ENCODE measurements at regions not wholly inside any gene's neighbourhood (a gene's known extent, or its start where the extent isn't known, plus 50 kb on each side); places are given as distances from the start of the nearest gene placed in this dataset.

- Histone ChIP-seq H3K27ac (ENCODE audit: low read depth, low read length) (no peak overlapping the region), H3K27me3 (ENCODE audit: control insufficient read depth in 5 of 5, insufficient read depth in 4 of 5, low read length in 5 of 5) (no peaks in the 10 kb centered on the region), H3K9ac (ENCODE audit: low read length in 5 of 5) (no peak overlapping the region), H3K36me3 (ENCODE audit: control insufficient read depth in 5 of 5, insufficient read depth in 5 of 5, low read length in 5 of 5) (no peaks in the 10 kb centered on the region), H3K9me3 (ENCODE audit: control insufficient read depth in 5 of 5, low read length in 5 of 5) (peaks cover 0 to 15% (median 4%) of the 10 kb centered on the region in 5 donors), H3K4me3 (ENCODE audit: low read depth in 1 of 5, low read length in 5 of 5) (no peak overlapping the region), H3K4me1 (ENCODE audit: control insufficient read depth in 5 of 5, insufficient read depth in 5 of 5, low read length in 5 of 5) (no peaks in the 10 kb centered on the region)
Measured at GRCh38 chr5:58380655-58381054, 79.2 kb downstream of the PLK2 start.

DNA sequence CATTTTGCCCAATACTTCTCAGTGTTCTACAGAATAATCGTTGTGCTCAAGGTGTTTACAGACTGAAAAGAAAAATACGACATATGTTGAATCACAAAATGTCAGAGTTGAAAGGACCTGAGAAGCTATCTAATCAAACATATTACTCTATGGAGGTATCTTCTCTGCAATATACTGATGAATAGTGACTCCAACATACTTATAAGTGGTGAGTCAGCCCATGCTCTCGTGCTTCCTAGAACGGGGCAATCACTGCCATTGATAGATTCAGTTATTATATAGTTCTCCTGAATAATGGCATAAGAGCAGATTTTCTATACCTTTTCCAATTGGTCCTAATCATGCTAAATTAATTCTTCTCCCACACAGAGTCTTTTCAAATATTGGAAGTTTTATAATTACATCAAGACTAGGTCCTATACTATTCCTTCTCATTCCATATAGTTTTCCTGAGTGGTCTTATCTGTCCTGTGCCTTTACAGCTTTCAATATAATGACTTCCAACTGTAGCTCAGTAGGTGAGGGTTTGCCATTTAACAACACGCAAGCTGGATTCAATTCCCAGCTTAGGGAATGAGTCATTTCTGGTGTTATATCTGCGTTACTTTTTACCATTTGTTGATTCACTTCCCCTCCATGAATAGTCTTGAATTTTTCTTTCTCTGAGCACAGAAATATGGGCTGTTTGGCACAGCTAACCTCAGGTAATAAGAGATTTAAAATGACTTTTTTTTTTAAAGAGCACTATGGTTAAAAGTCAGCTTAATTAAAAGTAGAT is 81.1 kb downstream of the PLK2 start:
- Histone ChIP-seq H3K36me3 (ENCODE audit: control insufficient read depth in 5 of 5, insufficient read depth in 5 of 5, low read length in 5 of 5) (no peaks in the 10 kb centered on the region), H3K9me3 (ENCODE audit: control insufficient read depth in 5 of 5, low read length in 5 of 5) (peaks cover 0 to 15% (median 4%) of the 10 kb centered on the region in 5 donors), H3K4me3 (ENCODE audit: low read depth in 1 of 5, low read length in 5 of 5) (no peak overlapping the region), H3K27me3 (ENCODE audit: control insufficient read depth in 5 of 5, insufficient read depth in 4 of 5, low read length in 5 of 5) (no peaks in the 10 kb centered on the region), H3K27ac (ENCODE audit: low read depth, low read length) (no peak overlapping the region), H3K9ac (ENCODE audit: low read length in 5 of 5) (no peak overlapping the region), H3K4me1 (ENCODE audit: control insufficient read depth in 5 of 5, insufficient read depth in 5 of 5, low read length in 5 of 5) (no peaks in the 10 kb centered on the region)

- H3K4me1 ChIP-seq (ENCODE audit: control insufficient read depth in 5 of 5, insufficient read depth in 5 of 5, low read length in 5 of 5): peaks cover 0 to 7% (median 0%) of the 10 kb centered on the region in 5 donors
- H3K27ac ChIP-seq (ENCODE audit: low read depth, low read length): no peak overlapping the region
- no peaks in the 10 kb centered on the region for H3K27me3 ChIP-seq (ENCODE audit: control insufficient read depth in 5 of 5, insufficient read depth in 4 of 5, low read length in 5 of 5)
- no peak overlapping the region for H3K9ac ChIP-seq (ENCODE audit: low read length in 5 of 5)
- H3K9me3 ChIP-seq (ENCODE audit: control insufficient read depth in 5 of 5, low read length in 5 of 5): no peaks in the 10 kb centered on the region
- no peak overlapping the region for H3K4me3 ChIP-seq (ENCODE audit: low read depth in 1 of 5, low read length in 5 of 5)
- no peaks in the 10 kb centered on the region for H3K36me3 ChIP-seq (ENCODE audit: control insufficient read depth in 5 of 5, insufficient read depth in 5 of 5, low read length in 5 of 5)
Measured at GRCh38 chr5:58370606-58371005, 89.3 kb downstream of the PLK2 start.

GRCh38 chr5:58369513-58370190 is 90.2 kb downstream of the PLK2 start:
- H3K9me3 ChIP-seq (ENCODE audit: control insufficient read depth in 5 of 5, low read length in 5 of 5): no peaks in the 10 kb centered on the region

DNA sequence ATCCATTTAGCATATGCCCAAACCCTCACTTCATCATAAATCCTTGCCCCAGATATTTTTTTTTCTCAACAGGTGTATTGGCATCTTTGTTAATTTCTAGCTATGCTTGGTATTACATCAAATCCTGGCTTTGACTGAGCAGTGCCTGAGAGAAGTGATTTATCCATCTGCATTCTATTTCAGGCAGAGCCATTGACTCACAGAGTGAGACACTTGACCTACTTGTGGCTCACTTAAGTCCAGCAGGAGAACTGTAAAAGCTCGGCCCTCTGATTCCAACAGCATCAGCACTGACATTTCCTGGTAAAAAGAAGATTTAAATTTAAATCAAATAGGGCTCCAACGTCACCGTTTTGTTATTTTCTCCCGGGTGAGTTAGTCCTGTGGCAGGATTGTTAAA is 93.4 kb downstream of the PLK2 start:
- H3K27me3 ChIP-seq (ENCODE audit: control insufficient read depth in 5 of 5, insufficient read depth in 4 of 5, low read length in 5 of 5): no peaks in the 10 kb centered on the region
- no peaks in the 10 kb centered on the region for H3K36me3 ChIP-seq (ENCODE audit: control insufficient read depth in 5 of 5, insufficient read depth in 5 of 5, low read length in 5 of 5)
- peaks cover 0 to 19% (median 0%) of the 10 kb centered on the region in 5 donors for H3K4me1 ChIP-seq (ENCODE audit: control insufficient read depth in 5 of 5, insufficient read depth in 5 of 5, low read length in 5 of 5)
- H3K27ac ChIP-seq (ENCODE audit: low read depth, low read length): peak overlapping the region; percentile 27
- H3K9me3 ChIP-seq (ENCODE audit: control insufficient read depth in 5 of 5, low read length in 5 of 5): no peaks in the 10 kb centered on the region
- H3K4me3 ChIP-seq (ENCODE audit: low read depth in 1 of 5, low read length in 5 of 5): no peak overlapping the region
- H3K9ac ChIP-seq (ENCODE audit: low read length in 5 of 5): no peak overlapping the region

More at GRCh38 chr5:58369513-58370190, 90.2 kb downstream of the PLK2 start:
- Histone ChIP-seq H3K36me3 (ENCODE audit: control insufficient read depth in 5 of 5, insufficient read depth in 5 of 5, low read length in 5 of 5) (no peaks in the 10 kb centered on the region), H3K27ac (ENCODE audit: low read depth, low read length) (no peak overlapping the region), H3K4me3 (ENCODE audit: low read depth in 1 of 5, low read length in 5 of 5) (no peak overlapping the region), H3K27me3 (ENCODE audit: control insufficient read depth in 5 of 5, insufficient read depth in 4 of 5, low read length in 5 of 5) (no peaks in the 10 kb centered on the region), H3K4me1 (ENCODE audit: control insufficient read depth in 5 of 5, insufficient read depth in 5 of 5, low read length in 5 of 5) (peaks cover 0 to 7% (median 0%) of the 10 kb centered on the region in 5 donors), H3K9ac (ENCODE audit: low read length in 5 of 5) (no peak overlapping the region)

DNA sequence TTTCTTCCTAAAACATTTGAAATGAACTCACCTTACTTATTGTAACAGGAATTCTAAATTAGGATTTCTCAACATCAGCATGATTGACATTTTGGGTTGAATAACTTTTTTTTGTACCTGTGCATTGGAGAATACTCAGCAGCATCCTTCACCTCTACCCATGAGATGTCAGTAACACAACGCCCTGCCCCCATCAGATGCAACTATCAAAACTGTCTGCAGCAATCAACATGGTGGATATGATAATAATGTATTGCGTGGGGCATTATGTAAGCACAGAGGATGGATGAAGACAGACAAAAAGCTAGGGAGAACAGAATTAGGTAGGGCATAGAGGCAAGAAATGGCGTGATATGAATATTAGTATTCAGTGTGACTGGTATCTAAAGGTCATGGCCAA is 94.1 kb downstream of the PLK2 start:
- H3K9ac ChIP-seq (ENCODE audit: low read length in 5 of 5): no peak overlapping the region
- peaks cover 0 to 19% (median 0%) of the 10 kb centered on the region in 5 donors for H3K4me1 ChIP-seq (ENCODE audit: control insufficient read depth in 5 of 5, insufficient read depth in 5 of 5, low read length in 5 of 5)
- no peak overlapping the region for H3K27ac ChIP-seq (ENCODE audit: low read depth, low read length)
- H3K27me3 ChIP-seq (ENCODE audit: control insufficient read depth in 5 of 5, insufficient read depth in 4 of 5, low read length in 5 of 5): no peaks in the 10 kb centered on the region
- no peaks in the 10 kb centered on the region for H3K9me3 ChIP-seq (ENCODE audit: control insufficient read depth in 5 of 5, low read length in 5 of 5)
- no peaks in the 10 kb centered on the region for H3K36me3 ChIP-seq (ENCODE audit: control insufficient read depth in 5 of 5, insufficient read depth in 5 of 5, low read length in 5 of 5)
- no peak overlapping the region for H3K4me3 ChIP-seq (ENCODE audit: low read depth in 1 of 5, low read length in 5 of 5)

DNA sequence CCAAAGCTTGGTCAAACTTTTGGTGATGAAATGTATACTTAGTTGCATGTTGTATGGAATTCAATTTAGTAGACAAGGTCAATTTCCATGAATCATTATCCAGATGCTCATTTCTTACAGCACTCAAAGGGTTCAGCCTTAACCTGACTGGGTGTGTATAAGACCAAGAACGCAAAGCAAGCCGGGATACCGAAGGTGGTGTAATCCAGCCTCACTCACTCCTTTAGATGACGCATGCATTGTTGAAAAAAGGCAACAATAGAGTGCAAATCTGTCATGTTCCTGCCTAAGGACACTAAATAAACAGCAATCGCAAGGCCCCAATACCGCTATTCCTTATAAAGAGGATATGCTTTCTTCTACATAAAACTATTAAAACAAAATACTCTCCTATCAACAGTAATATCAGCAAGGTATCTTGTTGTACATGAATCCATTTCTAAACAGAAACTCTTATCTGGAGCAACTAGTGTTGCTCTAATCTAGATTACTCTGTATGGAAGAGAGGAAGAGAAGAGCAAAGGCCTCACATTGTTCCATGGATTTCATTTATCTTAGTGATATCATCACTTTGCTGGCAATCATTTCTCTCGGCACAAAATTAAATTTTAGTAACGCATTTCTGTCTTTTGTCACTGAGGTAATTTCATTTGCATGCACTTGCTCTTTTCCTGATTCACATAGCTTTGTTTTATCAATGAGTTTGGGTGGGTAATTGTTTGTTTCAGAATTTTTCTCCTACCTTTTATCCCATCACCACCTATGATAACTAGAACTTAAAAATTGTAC is 96.2 kb downstream of the PLK2 start:
- no peak overlapping the region for H3K9ac ChIP-seq (ENCODE audit: low read length in 5 of 5)

GRCh38 chr5:58362135-58362534 is 97.8 kb downstream of the PLK2 start:
- Histone ChIP-seq H3K27me3 (ENCODE audit: control insufficient read depth in 5 of 5, insufficient read depth in 4 of 5, low read length in 5 of 5) (no peaks in the 10 kb centered on the region), H3K27ac (ENCODE audit: low read depth, low read length) (no peak overlapping the region), H3K4me1 (ENCODE audit: control insufficient read depth in 5 of 5, insufficient read depth in 5 of 5, low read length in 5 of 5) (peaks cover 0 to 19% (median 0%) of the 10 kb centered on the region in 5 donors), H3K9ac (ENCODE audit: low read length in 5 of 5) (no peak overlapping the region), H3K4me3 (ENCODE audit: low read depth in 1 of 5, low read length in 5 of 5) (no peak overlapping the region), H3K9me3 (ENCODE audit: control insufficient read depth in 5 of 5, low read length in 5 of 5) (no peaks in the 10 kb centered on the region), H3K36me3 (ENCODE audit: control insufficient read depth in 5 of 5, insufficient read depth in 5 of 5, low read length in 5 of 5) (no peaks in the 10 kb centered on the region)

More for the DNA sequence above, 96.2 kb downstream of the PLK2 start:
- Histone ChIP-seq H3K4me1 (ENCODE audit: control insufficient read depth in 5 of 5, insufficient read depth in 5 of 5, low read length in 5 of 5) (peaks cover 0 to 19% (median 0%) of the 10 kb centered on the region in 5 donors), H3K27ac (ENCODE audit: low read depth, low read length) (no peak overlapping the region), H3K9me3 (ENCODE audit: control insufficient read depth in 5 of 5, low read length in 5 of 5) (no peaks in the 10 kb centered on the region), H3K4me3 (ENCODE audit: low read depth in 1 of 5, low read length in 5 of 5) (no peak overlapping the region), H3K27me3 (ENCODE audit: control insufficient read depth in 5 of 5, insufficient read depth in 4 of 5, low read length in 5 of 5) (no peaks in the 10 kb centered on the region), H3K36me3 (ENCODE audit: control insufficient read depth in 5 of 5, insufficient read depth in 5 of 5, low read length in 5 of 5) (no peaks in the 10 kb centered on the region)

DNA sequence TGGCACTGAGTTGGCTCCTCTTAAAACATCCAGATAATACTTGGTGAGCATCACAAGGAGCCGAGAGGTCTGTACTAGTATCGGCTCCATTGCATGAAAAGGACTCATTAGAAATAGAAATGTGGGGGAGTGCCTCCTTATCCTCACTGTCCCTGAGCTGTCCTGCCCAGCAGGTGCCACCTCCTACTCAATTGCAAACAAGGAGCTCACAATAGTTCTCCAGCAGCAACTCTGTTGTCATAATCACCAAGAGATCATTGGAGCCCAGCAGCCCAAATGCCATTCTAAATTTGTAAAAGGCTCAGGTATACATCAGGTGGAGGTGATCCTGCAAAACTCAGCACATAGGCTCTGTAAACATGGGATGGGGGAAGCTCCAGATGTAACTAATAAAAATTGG is 99.1 kb downstream of the PLK2 start:
- H3K36me3 ChIP-seq (ENCODE audit: control insufficient read depth in 5 of 5, insufficient read depth in 5 of 5, low read length in 5 of 5): no peaks in the 10 kb centered on the region
- peaks cover 0 to 18% (median 0%) of the 10 kb centered on the region in 5 donors for H3K4me1 ChIP-seq (ENCODE audit: control insufficient read depth in 5 of 5, insufficient read depth in 5 of 5, low read length in 5 of 5)
- H3K27me3 ChIP-seq (ENCODE audit: control insufficient read depth in 5 of 5, insufficient read depth in 4 of 5, low read length in 5 of 5): no peaks in the 10 kb centered on the region
- no peak overlapping the region for H3K27ac ChIP-seq (ENCODE audit: low read depth, low read length)
- H3K4me3 ChIP-seq (ENCODE audit: low read depth in 1 of 5, low read length in 5 of 5): no peak overlapping the region
- no peaks in the 10 kb centered on the region for H3K9me3 ChIP-seq (ENCODE audit: control insufficient read depth in 5 of 5, low read length in 5 of 5)
- H3K9ac ChIP-seq (ENCODE audit: low read length in 5 of 5): no peak overlapping the region

- Histone ChIP-seq H3K9ac (ENCODE audit: low read length in 5 of 5) (no peak overlapping the region), H3K27ac (ENCODE audit: low read depth, low read length) (no peak overlapping the region), H3K27me3 (ENCODE audit: control insufficient read depth in 5 of 5, insufficient read depth in 4 of 5, low read length in 5 of 5) (no peaks in the 10 kb centered on the region), H3K4me3 (ENCODE audit: low read depth in 1 of 5, low read length in 5 of 5) (no peak overlapping the region), H3K4me1 (ENCODE audit: control insufficient read depth in 5 of 5, insufficient read depth in 5 of 5, low read length in 5 of 5) (peaks cover 0 to 20% (median 0%) of the 10 kb centered on the region in 5 donors), H3K9me3 (ENCODE audit: control insufficient read depth in 5 of 5, low read length in 5 of 5) (no peaks in the 10 kb centered on the region), H3K36me3 (ENCODE audit: control insufficient read depth in 5 of 5, insufficient read depth in 5 of 5, low read length in 5 of 5) (no peaks in the 10 kb centered on the region)
Measured at GRCh38 chr5:58359981-58360380, 99.9 kb downstream of the PLK2 start.
